NCI-H2171 treated with DMSO at 0.1 percent for 48 hours (cell line): ENCODE measurements at regions not wholly inside any gene's neighbourhood (a gene's known extent, or its start where the extent isn't known, plus 50 kb on each side); places are given as distances from the start of the nearest gene placed in this dataset.

ENCODE experiments used
- DNase-seq: peaks from one replicate; lab custom pipeline; 2025; lab: John Stamatoyannopoulos, UW

DNA sequence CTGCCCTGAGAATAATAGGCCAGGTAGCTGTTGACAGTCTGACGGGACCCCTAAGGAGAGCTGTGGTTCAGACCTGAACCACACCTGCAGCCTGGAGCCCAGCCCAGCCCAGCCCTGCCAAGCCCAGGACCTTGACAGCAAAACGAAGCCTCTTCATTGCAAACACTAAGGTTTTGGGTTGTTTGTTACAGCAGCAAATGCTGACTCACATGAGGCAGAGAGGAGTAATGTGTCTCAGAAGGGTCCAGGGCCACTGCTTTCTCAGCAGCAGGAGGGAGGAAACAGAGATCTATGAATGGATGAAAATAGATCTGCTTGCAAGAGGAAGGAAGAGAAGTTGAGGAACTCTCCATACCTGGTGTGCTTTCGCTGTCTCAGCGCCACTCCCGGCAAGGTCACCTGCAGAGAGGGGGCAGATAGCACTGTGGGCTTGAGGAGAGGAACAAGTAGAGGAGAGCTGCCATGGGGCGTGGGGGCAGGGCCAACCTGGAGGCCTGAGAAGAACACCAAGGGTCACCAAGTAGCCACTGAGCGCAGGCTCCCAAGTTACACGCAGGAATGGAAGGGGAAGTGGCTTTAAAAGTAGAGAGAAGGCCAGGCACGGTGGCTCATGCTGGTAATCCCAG is 127.2 kb downstream of the ZNF281 start:
- DNase-seq = no peak

DNA sequence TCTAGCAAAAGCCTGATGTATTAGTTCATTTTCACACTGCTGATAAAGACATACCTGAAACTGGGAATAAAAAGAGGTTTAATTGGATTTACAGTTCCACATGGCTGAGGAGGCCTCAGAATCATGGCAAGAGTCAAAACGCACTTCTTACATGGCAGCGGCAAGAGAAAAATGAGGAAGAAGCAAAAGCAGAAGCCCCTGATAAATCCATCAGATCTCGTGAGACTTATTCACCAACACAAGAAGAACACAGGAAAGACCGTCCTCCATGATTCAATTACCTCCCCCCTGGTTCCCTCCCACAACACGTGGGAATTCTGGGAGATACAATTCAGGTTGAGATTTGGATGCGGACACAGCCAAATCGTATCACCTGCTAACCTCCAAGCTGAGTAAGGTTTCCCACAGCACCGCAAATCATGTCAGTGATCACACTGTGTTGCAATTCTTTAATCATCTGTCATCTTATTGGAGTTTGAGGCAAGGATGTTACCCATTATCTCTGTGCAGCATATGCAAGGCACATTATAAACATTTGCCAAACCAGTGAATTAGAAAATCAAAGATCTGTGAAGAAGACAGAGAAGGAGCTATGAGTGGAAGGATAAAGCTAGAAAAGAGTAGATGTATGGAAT is 128.5 kb downstream of the ZNF281 start:
- DNase-seq = no peak

DNA sequence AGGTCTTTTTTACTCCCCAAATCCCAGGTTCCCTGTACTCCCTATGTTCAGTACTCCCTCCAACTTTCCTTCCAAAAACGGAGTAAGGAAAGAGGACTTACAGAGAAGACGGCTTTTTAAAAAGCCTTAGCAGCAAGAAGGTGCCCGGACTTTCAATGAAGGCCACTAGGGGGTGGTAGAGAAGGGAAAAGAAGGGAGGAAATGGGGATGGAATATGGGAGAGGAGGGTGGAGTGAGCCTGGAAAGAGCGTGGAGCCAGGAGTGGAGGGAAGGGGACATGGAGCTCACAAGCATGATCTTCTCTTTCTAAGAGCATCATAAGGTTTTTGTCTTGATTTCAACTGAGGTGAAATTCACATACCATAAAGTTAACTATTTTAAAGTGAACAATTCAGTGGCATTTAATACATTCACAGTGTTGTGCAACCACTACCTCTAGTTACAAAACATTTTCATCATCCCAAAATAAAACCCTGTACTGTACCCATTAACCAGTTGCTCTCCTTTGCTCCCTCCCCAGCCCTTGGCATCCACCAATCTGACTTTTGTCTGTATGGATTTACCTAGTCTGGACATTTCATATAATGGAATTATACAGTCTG is 129.9 kb downstream of the ZNF281 start:
- no peak for DNase-seq

DNA sequence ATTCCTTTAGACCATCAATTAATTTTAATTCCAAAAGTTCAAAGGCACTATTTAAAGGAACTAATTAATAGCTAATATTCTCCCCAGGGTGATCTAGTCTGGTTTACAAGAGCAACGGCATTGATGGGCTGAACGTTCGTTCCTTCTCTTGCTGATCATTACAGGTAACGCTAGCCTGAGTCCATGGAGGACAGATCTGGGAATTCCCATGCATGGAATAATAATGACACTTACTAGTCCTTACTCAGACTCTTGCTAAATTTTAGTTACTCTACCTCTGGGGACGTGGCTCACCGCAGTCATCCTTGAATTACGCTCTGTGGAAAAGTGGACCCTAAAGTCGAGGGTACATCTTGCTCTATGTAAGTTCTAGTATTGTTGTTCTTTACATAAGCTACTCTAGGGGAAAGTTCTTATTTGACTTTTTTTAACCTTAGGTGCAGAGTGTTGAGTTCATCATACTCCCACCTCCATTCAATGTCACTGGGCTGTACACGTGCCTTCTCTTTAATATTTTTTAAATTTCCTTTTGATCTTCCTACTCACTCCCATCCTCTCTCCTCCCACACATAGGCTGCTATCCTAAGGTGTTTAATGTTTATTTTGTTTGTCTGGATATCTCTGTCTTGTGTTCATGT is 133.9 kb downstream of the ZNF281 start:
- no peak for DNase-seq

DNA sequence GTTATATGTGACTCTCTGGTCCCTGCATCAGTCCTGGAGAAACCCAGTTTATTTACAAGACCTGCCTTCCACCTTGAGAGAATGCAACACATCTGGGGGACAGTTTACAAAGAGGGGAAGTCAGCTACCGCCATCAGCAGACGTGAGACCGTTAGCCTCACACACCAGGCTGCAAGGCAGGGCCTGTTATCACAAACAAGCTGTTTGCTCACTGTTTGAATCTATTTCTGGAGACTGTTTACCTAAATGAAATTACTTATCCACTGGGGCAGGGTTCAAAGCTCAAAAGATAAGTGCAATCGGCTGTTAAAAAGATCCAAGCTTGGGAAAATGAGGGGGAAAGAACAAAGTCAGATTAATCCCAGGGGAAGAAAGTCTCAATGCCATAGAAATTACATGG is 134.4 kb downstream of the ZNF281 start:
- no peak for DNase-seq

DNA sequence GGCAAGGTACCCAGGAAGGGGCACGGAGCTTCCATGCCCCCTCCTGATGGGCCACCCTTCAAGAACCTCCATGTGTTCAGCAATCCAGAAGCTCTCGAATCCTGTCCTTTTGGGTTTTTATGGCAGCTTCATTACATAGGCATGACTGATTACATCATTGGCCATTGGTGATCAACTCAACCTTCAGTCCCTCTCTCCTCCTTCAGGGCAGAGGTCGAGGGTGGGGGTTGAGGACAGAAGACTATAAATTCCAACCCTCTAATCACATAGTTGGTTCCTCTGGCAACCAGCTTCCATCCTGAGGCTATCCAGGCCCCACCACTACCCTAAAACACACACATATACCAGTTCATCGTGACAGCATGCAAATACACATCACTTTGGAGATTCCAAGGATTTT is 135.7 kb downstream of the ZNF281 start:
- no peak for DNase-seq

DNA sequence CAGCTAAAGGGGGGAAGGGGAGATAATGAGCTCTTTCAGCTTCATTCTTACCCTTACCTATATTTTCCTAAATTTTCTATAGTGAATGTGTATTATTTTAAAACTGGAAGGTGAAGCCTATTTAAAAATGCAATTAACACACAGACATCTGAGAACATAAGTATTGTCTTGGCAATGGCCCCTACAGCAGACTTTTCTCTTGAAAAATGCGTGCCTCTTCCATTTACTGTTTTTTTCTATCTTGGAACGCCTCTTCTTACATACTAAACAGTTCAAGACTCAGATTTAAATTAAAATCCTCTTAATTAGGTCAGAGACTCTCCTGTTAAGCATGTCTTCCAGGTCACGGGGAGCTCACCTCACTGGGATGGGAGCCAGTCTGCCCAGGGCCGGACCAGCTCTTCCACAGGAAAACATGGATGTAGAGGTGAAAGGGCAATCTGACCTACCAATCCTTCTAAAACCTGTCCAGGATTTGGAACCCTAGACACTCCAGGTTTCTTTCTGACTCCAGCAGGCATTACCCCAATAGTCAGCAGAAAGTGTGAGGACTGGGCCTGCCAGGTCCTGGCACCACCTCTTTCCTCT is 137.3 kb downstream of the ZNF281 start:
- no peak for DNase-seq

DNA sequence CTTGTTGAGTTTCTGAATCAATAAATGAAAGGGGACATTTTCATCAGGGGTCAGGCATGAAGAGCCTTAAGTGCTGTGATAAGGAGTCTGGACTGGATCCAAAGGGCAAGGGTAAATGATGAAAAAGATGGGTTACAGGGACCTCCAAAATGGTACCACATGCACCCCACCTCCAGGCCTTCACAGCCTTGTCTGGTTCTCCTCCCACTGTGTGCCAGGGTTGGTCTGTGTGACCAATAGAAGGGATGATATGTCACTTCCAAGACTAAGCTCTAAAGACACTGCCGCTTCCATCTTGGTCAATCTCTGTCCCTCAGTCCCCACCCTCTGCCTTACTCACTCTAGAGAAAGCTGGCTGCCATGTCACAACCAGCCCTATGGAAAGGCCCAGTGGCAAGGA is 140.6 kb downstream of the ZNF281 start:
- DNase-seq = no peak

DNA sequence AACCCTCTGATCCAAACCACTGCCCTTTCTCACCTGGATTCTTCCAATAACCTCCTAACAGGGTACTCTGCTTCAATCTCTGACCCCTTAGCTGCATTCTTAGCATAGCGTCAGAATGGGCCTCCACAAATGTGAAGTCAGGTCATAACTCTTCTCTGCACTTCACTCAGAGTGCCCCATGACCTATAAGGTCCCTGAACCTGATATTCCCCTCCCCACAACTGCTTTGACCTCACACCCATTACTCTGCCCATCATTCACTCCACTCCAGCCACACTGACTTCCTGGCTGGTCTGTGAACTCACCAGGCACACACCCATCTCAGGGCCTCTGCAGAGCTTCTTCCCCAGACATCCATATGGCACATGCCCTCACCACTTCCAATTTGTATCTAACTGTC is 141.9 kb downstream of the ZNF281 start:
- no peak for DNase-seq

DNA sequence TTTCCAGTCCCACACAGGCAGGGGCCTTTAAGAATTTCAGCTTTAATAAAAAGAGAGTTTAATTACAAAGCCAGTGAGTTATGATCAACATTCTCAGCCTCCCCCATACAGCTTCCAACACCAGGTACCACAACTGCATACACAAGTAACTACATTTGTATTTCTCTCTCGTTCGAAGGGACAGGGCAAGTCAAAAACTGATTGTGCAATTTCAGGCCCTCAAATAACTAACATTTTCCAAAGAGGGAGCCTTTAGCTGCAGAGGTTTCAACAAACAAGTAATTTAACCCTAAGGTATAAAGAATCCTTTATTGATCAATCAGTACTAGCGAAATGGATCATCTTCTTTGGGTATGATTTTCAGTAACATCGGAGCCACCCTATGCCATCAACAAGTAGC is 142.4 kb downstream of the ZNF281 start:
- DNase-seq = no peak

DNA sequence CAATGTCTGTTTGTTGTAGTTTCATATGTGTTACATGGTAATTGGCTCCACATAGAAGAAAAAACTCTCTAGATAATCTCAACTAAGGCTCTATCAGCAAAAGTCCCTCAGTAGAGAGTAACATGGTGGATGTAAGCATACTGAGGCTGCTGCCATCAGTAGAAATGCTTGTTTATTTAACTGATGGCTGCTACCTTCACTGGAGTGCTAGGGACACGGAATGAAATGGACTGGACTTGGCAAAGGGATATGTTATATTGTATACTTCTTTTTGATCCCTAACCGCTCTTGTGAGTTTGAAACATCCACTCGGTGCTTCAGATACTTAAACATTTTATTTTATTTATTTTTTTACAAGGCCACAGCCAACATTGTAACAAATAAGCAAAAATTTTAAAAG is 143.0 kb downstream of the ZNF281 start:
- DNase-seq = no peak

DNA sequence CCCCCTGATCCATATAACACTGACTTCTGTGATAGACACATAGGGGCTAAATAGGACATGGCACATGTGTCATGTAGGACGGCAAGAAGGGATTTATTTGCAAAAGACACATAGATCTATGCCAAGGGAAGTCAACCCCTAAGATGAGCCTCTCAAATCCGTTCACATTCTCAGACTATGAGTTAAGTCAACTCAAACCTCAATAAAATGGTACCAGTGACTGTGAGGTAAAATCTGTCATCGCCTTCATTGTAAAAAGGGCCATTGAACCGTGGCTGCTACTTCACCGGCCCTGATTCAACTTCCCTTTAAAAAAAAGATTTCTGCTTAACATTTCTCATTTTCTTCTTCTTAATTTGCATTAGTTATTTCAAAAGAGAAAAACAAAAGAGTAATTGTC is 144.0 kb downstream of the ZNF281 start:
- DNase-seq = no peak

DNA sequence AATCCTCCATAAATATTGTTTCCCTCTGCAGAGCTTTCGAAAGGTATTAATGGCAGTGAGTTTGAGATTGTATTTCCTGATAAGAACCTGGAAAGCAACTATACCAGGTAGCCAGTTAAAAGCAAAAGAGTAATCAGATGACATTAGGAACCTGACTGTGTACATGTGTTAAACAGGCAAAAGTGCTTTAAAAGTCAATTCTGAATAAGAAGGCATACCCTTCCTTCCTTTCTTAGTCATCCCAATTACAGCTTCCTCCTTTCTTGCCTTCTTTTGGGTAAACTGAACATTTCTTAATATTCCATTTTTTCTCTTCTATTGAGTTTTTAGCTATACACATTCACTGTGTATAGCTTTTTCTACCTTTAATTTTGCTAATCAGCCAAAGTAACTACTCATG is 144.7 kb downstream of the ZNF281 start:
- DNase-seq = no peak

DNA sequence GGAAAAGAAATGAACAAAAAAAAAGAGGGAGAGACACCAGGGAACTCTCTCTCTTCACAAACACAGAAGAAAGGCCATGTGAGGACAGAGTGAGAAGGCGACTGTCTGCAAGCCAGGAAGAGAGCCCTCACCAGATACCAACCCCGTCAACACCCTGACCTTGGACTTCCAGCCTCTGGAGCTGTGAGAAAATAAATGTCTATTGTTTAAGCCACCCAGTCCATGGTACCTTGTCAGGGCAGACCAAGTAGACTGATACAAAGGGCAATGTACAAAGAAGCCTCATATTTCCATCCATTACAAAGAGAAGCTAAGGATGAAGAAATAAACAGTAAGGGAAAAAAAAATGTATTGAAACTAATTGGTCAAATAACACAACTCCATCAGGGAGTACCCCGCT is 146.6 kb downstream of the ZNF281 start:
- DNase-seq = no peak

DNA sequence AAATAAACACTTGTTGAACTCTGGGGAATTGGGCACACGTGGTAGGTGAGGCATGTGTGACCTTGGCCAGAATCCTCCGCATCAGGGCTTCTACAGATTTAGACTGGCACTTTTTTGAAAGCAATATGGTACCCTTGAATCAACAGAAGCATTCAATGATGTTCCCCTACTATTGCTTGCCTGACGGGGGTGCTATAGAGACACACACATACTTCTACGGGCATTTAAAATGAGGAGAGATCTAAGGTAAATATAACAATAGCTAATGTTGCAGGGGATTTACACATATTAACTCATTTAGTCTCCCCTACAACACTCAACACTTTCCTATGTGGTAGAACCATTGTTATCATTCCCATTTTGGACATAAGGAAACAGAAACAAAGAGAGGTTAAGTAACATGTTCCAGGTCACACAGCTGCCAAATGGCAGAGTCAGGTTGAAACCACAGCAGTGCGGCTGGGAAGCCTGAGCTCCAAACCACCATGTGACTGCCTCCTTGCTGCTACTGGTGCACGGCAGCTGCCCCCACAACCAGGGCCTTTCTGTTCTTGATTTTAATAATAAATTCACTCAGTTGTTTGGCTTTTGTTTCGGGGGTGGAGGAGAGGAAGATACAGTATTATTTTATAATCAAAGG is 147.4 kb downstream of the ZNF281 start:
- DNase-seq = no peak

DNA sequence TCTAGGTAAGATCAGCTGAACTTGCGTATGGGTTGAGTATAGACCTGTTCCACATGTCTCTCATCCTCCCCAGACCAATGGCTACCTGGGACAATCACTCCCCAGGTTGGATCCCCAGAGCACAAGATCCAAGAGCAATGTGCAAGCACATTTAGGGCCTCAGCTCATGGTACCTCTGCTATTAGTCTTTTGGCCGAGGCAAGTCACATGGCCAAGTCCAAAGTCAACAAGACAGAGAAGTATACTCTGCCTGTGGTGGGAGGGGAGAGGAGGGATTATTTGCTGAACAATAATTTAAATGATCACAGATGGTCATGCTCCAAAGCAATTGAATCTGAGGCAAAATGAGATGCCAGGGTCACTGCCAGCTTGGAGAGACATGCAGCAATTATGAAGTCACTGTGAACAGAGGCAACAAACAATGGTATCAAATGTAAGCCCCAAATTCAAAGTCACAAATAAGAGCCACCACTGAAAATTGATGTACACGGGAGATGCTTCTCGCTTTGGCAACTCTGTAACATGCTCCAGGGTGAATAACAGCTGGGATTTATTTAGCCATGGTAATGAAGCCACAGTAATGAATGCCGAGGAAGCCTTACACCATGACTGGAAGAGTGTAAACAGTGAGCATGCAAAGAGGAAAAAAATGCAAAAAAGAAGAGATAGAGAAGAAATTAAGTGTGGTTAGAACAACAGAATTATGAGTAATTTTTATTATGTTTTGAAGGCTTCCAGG is 149.1 kb downstream of the ZNF281 start:
- DNase-seq = peak; percentile 68

DNA sequence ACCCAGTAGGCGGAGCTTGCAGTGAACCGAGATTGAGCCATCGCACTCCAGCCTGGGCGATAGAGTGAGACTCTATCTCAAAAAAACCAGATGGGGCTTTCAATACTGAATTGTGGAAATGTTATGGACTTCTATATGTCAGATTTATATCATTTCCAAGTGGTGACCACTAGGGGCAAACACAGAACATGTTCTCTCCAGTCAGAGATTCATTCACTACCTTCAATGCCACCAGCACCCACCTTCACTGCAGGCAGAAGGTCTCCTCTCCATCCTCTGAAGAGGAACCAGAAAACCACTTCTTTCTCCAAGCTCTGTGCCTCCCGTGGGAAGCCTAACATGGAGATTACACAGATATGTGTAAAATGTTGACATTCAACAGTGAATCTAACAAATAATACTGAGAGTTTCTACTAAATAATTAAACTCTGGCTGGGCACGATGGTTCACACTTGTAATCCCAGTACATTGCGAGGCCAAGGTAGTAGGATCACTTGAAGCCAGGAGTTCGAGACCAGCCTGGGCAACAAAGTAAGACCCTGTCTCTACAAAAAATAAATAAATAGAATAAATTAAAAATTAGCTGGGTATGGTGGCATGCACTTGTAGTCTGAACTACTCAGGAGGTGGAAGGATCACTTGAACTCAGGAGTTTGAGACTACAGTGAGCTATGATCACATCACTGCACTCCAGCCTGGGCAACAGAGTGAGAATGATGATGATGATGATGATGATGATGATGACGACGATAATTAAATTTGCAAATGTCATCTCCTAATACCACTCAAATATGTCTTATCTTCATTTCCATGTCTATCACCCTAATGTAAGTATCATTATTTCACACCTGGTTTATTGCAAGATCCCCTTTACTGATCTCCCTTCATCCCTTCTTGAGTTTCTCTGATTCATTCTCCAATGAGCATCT is 151.1 kb downstream of the ZNF281 start:
- DNase-seq = peak; percentile 9

DNA sequence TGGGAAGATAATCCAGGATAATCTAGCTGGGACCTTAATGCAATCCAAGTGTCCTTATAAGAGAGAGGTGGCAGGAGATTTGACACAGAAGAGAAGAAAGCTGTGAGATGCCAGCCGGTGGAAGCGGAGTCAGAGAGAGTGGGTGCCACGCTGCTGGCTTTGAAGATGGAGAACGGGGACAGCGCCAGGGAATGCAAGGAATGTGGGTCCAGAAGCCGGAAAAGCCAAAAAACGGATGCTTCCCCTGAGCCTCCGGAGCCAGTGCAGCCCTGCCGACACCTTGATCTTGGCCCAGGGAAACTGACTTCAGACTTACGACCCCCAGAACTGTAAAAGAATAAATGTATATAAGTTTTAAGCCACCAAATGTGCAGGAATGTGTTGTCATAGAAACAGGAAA is 152.6 kb downstream of the ZNF281 start:
- DNase-seq = no peak

DNA sequence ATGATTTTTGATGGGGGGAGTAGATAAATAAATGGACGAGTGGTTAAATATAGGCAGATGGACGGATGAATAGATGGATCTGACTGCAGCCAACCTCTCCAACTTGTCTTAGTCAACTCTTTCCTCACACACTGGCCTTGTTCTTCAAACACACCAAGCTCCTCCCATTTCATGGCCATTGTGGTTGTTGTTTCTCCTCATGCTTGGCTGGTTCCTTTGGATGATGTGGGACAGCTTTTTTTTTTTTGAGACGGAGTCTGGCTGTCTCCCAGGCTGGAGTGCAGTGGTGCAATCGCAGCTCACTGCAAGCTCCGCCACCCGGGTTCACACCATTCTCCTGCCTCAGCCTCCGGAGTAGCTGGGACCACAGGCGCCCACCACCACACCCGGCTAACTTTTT is 155.2 kb downstream of the ZNF281 start:
- DNase-seq = peak; percentile 8

DNA sequence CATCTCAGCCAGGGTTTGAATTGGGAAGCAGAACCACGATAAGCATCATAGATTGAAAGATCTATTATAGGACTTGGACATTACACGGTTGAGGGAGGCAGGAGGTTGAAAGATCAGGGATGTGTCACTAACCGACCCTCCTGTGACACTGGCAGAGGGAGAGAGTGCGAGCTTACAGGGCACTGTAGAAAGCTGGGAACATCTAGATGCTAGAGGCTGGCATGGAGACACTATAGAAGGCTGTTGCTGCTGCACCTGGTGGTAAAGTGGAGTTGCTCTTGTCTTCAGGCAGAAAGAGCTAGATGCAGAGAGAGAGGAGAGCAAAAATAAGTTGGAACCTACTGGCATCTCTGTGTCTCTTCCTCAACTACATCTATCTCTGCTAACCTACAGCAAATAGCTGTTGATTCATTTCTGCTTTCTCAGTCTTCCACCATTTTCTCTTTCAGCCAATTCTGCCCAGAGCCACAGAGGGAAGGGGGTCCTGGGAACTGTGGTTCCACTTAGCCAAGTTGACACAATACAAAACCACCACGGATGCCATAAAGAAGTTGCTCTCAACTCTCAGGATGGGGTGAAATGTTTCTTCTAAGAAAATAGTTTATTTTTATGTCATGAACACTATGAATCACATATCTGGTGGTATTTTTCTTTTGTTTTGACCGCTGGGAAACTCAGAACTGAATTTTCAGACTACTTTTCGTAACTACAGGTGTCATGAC is 155.9 kb downstream of the ZNF281 start:
- DNase-seq = no peak
